HG03196 (cell line): ENCODE measurements at regions not wholly inside any gene's neighbourhood (a gene's known extent, or its start where the extent isn't known, plus 50 kb on each side); places are given as distances from the start of the nearest gene placed in this dataset.
A peak's percentile ranks its signal among the peaks of the same experiment; 100 is the strongest.

Source experiments
- ATAC-seq: cut with Tn5 transposase; IDR thresholded peaks from one replicate; pipeline ENCODE4 v1.9.1; 2021; ENCODE audit not compliant: unreplicated experiment

- no peak for ATAC-seq
These were observed 191.1 kb downstream of the MAP2K6 start for GRCh38 chr17:69605571-69605970.

GRCh38 chr17:69606142-69606800 lies 191.8 kb downstream of the MAP2K6 start:
- no peak for ATAC-seq

GRCh38 chr17:69607162-69607834 lies 192.8 kb downstream of the MAP2K6 start:
- peak; percentile 93 for ATAC-seq

- no peak for ATAC-seq
These were observed 193.6 kb downstream of the MAP2K6 start for GRCh38 chr17:69608141-69608540.

- ATAC-seq, result no peak
These were observed 194.4 kb downstream of the MAP2K6 start for GRCh38 chr17:69608808-69609472.

GRCh38 chr17:69609473-69610305 lies 195.2 kb downstream of the MAP2K6 start:
- no peak for ATAC-seq

GRCh38 chr17:69620363-69620762 lies 205.9 kb downstream of the MAP2K6 start:
- no peak for ATAC-seq

- ATAC-seq, result no peak
These were observed 211.0 kb downstream of the MAP2K6 start for GRCh38 chr17:69625474-69625873.

- no peak for ATAC-seq
These were observed 215.6 kb downstream of the MAP2K6 start for GRCh38 chr17:69630056-69630635.

GRCh38 chr17:69634844-69635243 lies 220.3 kb downstream of the MAP2K6 start:
- no peak for ATAC-seq

- ATAC-seq, result no peak
These were observed 223.1 kb downstream of the MAP2K6 start for GRCh38 chr17:69637446-69638156.

- no peak for ATAC-seq
These were observed 224.6 kb downstream of the MAP2K6 start for GRCh38 chr17:69639096-69639495.

GRCh38 chr17:69640073-69640472 lies 225.6 kb downstream of the MAP2K6 start:
- ATAC-seq, result no peak

GRCh38 chr17:69643686-69644085 lies 229.2 kb downstream of the MAP2K6 start:
- ATAC-seq, result no peak

- ATAC-seq, result no peak
These were observed 232.2 kb downstream of the MAP2K6 start for GRCh38 chr17:69646729-69647128.

GRCh38 chr17:69650881-69651280 lies 236.4 kb downstream of the MAP2K6 start:
- no peak for ATAC-seq

GRCh38 chr17:69651921-69652320 lies 237.4 kb downstream of the MAP2K6 start:
- ATAC-seq, result no peak

- ATAC-seq, result no peak
These were observed 240.7 kb downstream of the MAP2K6 start for GRCh38 chr17:69654981-69655855.

- no peak for ATAC-seq
These were observed 241.4 kb downstream of the MAP2K6 start for GRCh38 chr17:69655902-69656301.
